ENCODE measurements at regions not wholly inside any gene's neighbourhood (a gene's known extent, or its start where the extent isn't known, plus 50 kb on each side); places are given as distances from the start of the nearest gene placed in this dataset.

GRCh38 chr1:55490547-55490946, 275.4 kb upstream of the USP24 start:
- Mint-ChIP-seq H3K27me3 (ENCODE audit: unreplicated experiment) (no peaks in the 10 kb centered on the region), H3K36me3 (ENCODE audit: insufficient read depth, unreplicated experiment) (no peaks in the 10 kb centered on the region), H3K9me3 (ENCODE audit: low read depth, unreplicated experiment) (no peaks in the 10 kb centered on the region), H3K27ac (ENCODE audit: unreplicated experiment) (no peak overlapping the region), H3K4me3 (ENCODE audit: low read depth, unreplicated experiment) (no peak overlapping the region), H3K4me1 (ENCODE audit: low read depth, unreplicated experiment) (no peaks in the 10 kb centered on the region)
- no peak for DNase-seq
- CTCF ChIA-PET, result no interaction called here
- no TSS peak for BruUV-seq (replicated peaks)
- intact Hi-C loops (cut with micrococcal nuclease; ENCODE audit: unreplicated experiment), result no loop called here
- no peak for TF ChIP-seq CTCF (IDR thresholded peaks at IDR 0.05; ENCODE audit: unreplicated experiment)

GRCh38 chr1:55484173-55484572, 269.0 kb upstream of the USP24 start:
- CTCF ChIA-PET, result no interaction called here
- no peak for DNase-seq

GRCh38 chr1:55483523-55483922, 268.4 kb upstream of the USP24 start:
- intact Hi-C loops (cut with micrococcal nuclease; ENCODE audit: unreplicated experiment), result no loop called here
- no peak overlapping the region for H3K4me3 Mint-ChIP-seq (ENCODE audit: low read depth, unreplicated experiment)

More at GRCh38 chr1:55484173-55484572, 269.0 kb upstream of the USP24 start:
- Mint-ChIP-seq H3K27ac (ENCODE audit: unreplicated experiment) (no peak overlapping the region), H3K36me3 (ENCODE audit: insufficient read depth, unreplicated experiment) (no peaks in the 10 kb centered on the region), H3K27me3 (ENCODE audit: unreplicated experiment) (no peaks in the 10 kb centered on the region), H3K4me1 (ENCODE audit: low read depth, unreplicated experiment) (peaks cover 13% of the 10 kb centered on the region), H3K4me3 (ENCODE audit: low read depth, unreplicated experiment) (no peak overlapping the region), H3K9me3 (ENCODE audit: low read depth, unreplicated experiment) (no peaks in the 10 kb centered on the region)
- intact Hi-C loops (cut with micrococcal nuclease; ENCODE audit: unreplicated experiment), result no loop called here
- no TSS peak for BruUV-seq (replicated peaks)
- no peak for TF ChIP-seq CTCF (IDR thresholded peaks at IDR 0.05; ENCODE audit: unreplicated experiment)

GRCh38 chr1:55481634-55482033, 266.5 kb upstream of the USP24 start:
- H3K4me3 Mint-ChIP-seq (ENCODE audit: low read depth, unreplicated experiment), result no peak overlapping the region
- BruUV-seq (replicated peaks), result no TSS peak
- TF ChIP-seq CTCF (IDR thresholded peaks at IDR 0.05; ENCODE audit: unreplicated experiment), result no peak
- intact Hi-C loops (cut with micrococcal nuclease; ENCODE audit: unreplicated experiment), result no loop called here
- no peak overlapping the region for H3K27ac Mint-ChIP-seq (ENCODE audit: unreplicated experiment)
- H3K4me1 Mint-ChIP-seq (ENCODE audit: low read depth, unreplicated experiment), result peaks cover 34% of the 10 kb centered on the region
- no peaks in the 10 kb centered on the region for H3K9me3 Mint-ChIP-seq (ENCODE audit: low read depth, unreplicated experiment)
- DNase-seq, result no peak
- no peaks in the 10 kb centered on the region for H3K36me3 Mint-ChIP-seq (ENCODE audit: insufficient read depth, unreplicated experiment)
- no peaks in the 10 kb centered on the region for H3K27me3 Mint-ChIP-seq (ENCODE audit: unreplicated experiment)
- CTCF ChIA-PET, result no interaction called here

More at GRCh38 chr1:55483523-55483922, 268.4 kb upstream of the USP24 start:
- Mint-ChIP-seq H3K36me3 (ENCODE audit: insufficient read depth, unreplicated experiment) (no peaks in the 10 kb centered on the region), H3K27ac (ENCODE audit: unreplicated experiment) (no peak overlapping the region), H3K4me1 (ENCODE audit: low read depth, unreplicated experiment) (peaks cover 19% of the 10 kb centered on the region), H3K9me3 (ENCODE audit: low read depth, unreplicated experiment) (no peaks in the 10 kb centered on the region), H3K27me3 (ENCODE audit: unreplicated experiment) (no peaks in the 10 kb centered on the region)
- TF ChIP-seq CTCF (IDR thresholded peaks at IDR 0.05; ENCODE audit: unreplicated experiment), result no peak
- no peak for DNase-seq
- CTCF ChIA-PET, result no interaction called here
- BruUV-seq (replicated peaks), result no TSS peak

Measured in Calu3 (cell line).